Activated T-helper 17 cell treated with anti-CD3 and anti-CD28 coated beads, Interleukin-2, amount 50 U/mL, for 72 hours (primary cell): ENCODE measurements at regions not wholly inside any gene's neighbourhood (a gene's known extent, or its start where the extent isn't known, plus 50 kb on each side); places are given as distances from the start of the nearest gene placed in this dataset.

Experiments
- ATAC-seq: fragments of 150-1000 bp; cut with Tn5 transposase; replicated peaks from 2 replicates; pipeline ENCODE4 v1.10.0; 2021; ENCODE audit warnings: mild to moderate bottlenecking, moderate library complexity
- H3K27ac Mint-ChIP-seq: one replicate; pipeline ENCODE4 v1.8.0; 2022; ENCODE audit warnings: mixed read lengths
- H3K27me3 Mint-ChIP-seq: one replicate; pipeline ENCODE4 v1.8.0; 2022; ENCODE audit warnings: mixed read lengths
- H3K36me3 Mint-ChIP-seq: one replicate; pipeline ENCODE4 v1.8.0; 2022; ENCODE audit warnings: low read depth, mild to moderate bottlenecking, mixed read lengths
- H3K4me1 Mint-ChIP-seq: one replicate; pipeline ENCODE4 v1.8.0; 2022; ENCODE audit warnings: mixed read lengths
- H3K4me3 Mint-ChIP-seq: one replicate; pipeline ENCODE4 v1.8.0; 2022; ENCODE audit warnings: mild to moderate bottlenecking, mixed read lengths
- H3K9me3 Mint-ChIP-seq: one replicate; pipeline ENCODE4 v1.8.0; 2022; ENCODE audit warnings: mixed read lengths

GRCh38 chr4:27360131-27360530 lies 499.5 kb downstream of the STIM2 start:
- Mint-ChIP-seq H3K36me3 (no peaks in the 10 kb centered on the region), H3K9me3 (no peaks in the 10 kb centered on the region), H3K27ac (no peak overlapping the region), H3K4me1 (no peaks in the 10 kb centered on the region), H3K4me3 (no peak overlapping the region), H3K27me3 (no peaks in the 10 kb centered on the region)
- ATAC-seq: no peak

DNA sequence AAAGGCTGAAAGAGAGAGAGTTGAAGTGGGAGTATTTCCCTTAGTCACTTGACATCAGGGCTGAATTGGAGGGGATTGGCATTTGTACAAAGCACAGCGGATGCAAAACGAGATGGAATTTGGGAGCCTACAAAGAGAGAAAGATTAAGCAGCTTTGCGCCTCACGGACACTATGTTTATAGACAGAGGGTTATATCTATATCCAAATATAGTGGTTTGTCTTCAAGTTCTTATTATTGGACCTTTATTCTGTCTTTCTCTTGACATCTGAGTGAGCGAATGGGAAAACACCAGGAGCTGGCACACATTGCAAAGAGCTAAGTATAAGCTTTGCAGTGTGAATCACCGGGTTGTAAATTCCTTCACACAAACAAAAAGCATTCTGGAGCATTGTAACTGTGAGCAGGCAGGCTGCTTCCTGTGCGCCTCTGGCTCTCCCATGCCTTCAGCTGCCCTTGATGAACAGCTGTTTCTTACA lies 500.2 kb downstream of the STIM2 start:
- Mint-ChIP-seq H3K9me3 (no peaks in the 10 kb centered on the region), H3K27me3 (no peaks in the 10 kb centered on the region), H3K27ac (no peak overlapping the region), H3K4me1 (no peaks in the 10 kb centered on the region), H3K4me3 (no peak overlapping the region), H3K36me3 (no peaks in the 10 kb centered on the region)
- no peak for ATAC-seq

DNA sequence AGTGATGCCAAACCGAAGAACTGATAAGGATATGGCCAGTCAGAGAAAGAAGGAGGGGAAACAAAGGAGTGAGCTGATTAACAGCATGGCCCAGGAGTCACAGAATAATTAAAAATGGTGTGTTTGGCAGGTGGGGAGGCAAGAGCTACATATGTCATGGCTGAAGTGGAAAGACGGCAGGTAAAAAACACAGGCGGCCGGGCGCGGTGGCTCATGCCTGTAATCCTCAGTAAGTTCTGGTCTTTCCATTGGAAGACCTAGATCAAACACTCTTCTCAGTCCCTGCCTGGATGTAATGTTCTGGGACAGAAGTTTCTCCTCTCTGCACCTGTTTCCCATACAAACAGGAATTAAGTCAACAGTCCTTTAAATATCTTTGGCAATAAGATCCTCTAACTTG lies 503.9 kb downstream of the STIM2 start:
- no peaks in the 10 kb centered on the region for H3K27me3 Mint-ChIP-seq
- H3K36me3 Mint-ChIP-seq: no peaks in the 10 kb centered on the region
- no peak overlapping the region for H3K27ac Mint-ChIP-seq
- no peak overlapping the region for H3K4me3 Mint-ChIP-seq
- no peak for ATAC-seq
- no peaks in the 10 kb centered on the region for H3K4me1 Mint-ChIP-seq
- no peaks in the 10 kb centered on the region for H3K9me3 Mint-ChIP-seq

DNA sequence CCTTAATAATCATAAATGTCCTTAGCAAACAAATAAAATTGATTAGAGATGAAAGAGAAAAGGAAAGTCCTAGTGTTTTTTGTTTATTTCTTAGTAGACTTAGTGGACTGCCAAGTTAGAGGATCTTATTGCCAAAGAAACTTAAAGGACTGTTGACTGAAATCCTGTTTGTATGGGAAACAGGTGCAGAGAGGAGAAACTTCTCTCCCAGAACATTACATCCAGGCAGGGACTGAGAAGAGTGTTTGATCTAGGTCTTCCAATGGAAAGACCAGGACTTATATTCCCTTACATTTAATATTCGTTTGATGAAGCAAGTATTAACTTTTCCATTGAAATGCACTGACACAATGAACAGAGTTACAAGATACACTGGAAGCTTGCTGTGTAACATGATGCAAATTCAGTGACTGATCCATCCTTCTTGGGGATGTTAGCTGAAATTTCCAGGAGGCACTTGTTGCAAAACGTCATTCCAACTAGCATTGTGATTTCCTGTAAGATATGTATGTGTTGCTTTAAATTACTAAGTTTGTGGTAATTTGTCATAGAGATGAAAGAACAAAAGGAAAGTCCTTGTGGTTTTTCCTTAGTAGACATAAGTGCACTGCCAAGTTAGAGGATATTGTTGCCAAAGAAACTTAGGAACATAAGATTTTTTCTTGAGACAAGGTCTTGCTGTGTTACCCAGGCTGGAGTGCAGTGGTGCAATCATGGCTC lies 505.6 kb downstream of the STIM2 start:
- Mint-ChIP-seq H3K27ac (no peak overlapping the region), H3K4me3 (no peak overlapping the region), H3K9me3 (no peaks in the 10 kb centered on the region), H3K4me1 (no peaks in the 10 kb centered on the region), H3K36me3 (no peaks in the 10 kb centered on the region), H3K27me3 (no peaks in the 10 kb centered on the region)
- ATAC-seq: no peak

- Mint-ChIP-seq H3K4me1 (no peaks in the 10 kb centered on the region), H3K27me3 (no peaks in the 10 kb centered on the region), H3K27ac (no peak overlapping the region), H3K9me3 (no peaks in the 10 kb centered on the region), H3K36me3 (no peaks in the 10 kb centered on the region), H3K4me3 (no peak overlapping the region)
- no peak for ATAC-seq
Observed at GRCh38 chr4:27368781-27369180, 508.1 kb downstream of the STIM2 start.

- Mint-ChIP-seq H3K36me3 (no peaks in the 10 kb centered on the region), H3K9me3 (no peaks in the 10 kb centered on the region), H3K27me3 (no peaks in the 10 kb centered on the region), H3K4me3 (no peak overlapping the region), H3K4me1 (no peaks in the 10 kb centered on the region), H3K27ac (no peak overlapping the region)
- no peak for ATAC-seq
Observed at GRCh38 chr4:27381815-27382214, 521.2 kb downstream of the STIM2 start.

DNA sequence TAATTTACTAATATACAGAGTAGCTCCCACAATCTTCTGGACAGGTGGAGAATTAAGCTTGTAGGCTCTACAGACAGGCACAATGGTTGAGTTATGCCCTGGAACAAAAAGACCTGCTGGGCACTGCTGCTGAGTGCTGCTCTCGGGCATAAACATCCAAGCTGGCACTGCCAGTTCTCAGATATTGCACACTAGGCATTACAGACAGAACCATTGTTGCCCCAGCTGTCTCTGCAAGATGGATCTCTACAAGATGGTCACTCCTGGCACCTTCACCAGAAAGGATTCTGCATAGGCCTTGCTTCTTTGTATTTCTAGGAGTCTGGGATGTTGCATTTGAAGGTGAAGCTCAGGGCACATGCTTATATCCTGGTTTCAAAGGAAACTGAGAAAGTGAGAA lies 527.1 kb downstream of the STIM2 start:
- no peaks in the 10 kb centered on the region for H3K36me3 Mint-ChIP-seq
- H3K9me3 Mint-ChIP-seq: peaks cover 4% of the 10 kb centered on the region
- no peaks in the 10 kb centered on the region for H3K4me1 Mint-ChIP-seq

DNA sequence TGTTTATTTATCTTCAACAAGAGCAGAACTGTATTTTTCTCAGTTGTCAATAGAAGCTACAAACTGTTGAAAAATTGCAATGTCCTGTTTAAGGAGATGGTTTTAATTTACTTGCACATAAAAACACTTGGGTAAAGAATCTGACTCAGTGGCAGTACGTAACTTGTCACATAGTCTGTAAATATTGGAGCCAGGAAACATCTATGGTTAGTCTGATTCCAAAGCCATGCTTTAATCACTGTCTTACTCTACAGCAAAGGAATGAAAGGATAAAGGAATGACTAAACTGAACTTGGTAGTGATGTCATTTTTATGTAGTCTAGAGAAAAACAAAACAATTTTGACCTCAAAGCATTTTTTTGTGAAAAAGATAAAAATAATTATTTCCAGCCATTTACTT lies 537.2 kb downstream of the STIM2 start:
- ATAC-seq: no peak
- Mint-ChIP-seq H3K27ac (no peak overlapping the region), H3K27me3 (no peaks in the 10 kb centered on the region), H3K36me3 (no peaks in the 10 kb centered on the region), H3K4me3 (no peak overlapping the region), H3K9me3 (peaks cover 12% of the 10 kb centered on the region), H3K4me1 (no peaks in the 10 kb centered on the region)

More for the DNA sequence above, 527.1 kb downstream of the STIM2 start:
- no peak overlapping the region for H3K4me3 Mint-ChIP-seq
- no peak overlapping the region for H3K27ac Mint-ChIP-seq
- no peak for ATAC-seq
- H3K27me3 Mint-ChIP-seq: no peaks in the 10 kb centered on the region

DNA sequence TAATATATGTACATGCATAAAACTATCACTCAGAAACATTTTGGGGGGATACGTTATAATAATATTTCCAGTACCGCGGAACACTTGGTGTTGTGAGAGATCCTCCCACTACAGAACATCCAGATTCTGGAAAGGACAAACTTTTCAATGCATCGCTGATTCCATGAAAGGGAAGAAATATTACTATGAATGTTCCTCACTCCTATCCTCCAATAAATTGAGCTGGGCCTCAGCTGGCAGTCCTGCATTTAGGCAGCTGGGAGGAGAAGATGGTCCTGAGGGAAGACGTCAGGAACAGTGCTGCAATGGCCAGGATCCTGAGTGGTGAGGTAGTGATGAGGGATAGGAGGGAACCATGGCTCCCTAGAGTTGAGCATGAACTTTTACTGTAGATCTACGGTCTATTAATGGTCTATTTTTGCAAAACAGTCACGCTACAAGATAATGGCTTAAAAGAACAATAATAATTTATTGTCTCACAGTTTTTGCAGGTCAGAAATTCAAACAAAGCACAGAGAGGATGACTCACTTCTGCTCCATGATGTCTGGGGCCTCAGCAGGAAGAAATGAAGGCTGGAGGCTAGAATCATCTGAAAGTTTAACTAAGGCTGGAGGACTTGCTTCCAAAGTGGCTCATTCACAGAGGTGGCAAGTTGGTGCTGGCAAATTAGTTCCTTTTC lies 538.1 kb downstream of the STIM2 start:
- Mint-ChIP-seq H3K27me3 (no peaks in the 10 kb centered on the region), H3K4me1 (no peaks in the 10 kb centered on the region), H3K4me3 (no peak overlapping the region), H3K36me3 (no peaks in the 10 kb centered on the region), H3K9me3 (peaks cover 12% of the 10 kb centered on the region), H3K27ac (no peak overlapping the region)
- no peak for ATAC-seq

DNA sequence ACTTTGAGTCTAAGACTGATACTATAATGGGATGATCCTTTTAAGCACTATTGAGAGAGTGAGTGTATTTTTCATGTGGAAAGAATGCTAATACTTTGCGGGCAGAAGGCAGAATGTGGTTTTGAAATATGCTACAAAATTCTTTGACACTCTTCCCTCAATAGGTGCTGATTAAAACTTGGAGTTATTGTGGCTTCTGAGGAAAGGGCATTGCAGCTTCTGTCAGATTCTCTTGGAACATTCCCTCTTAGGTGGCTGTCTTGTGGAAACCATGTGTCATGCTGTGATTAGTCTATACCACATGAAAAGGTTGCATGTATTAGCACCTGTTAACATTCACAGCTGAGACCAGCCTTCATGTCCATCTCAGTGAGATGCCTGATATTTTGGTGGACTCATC lies 547.0 kb downstream of the STIM2 start:
- H3K4me1 Mint-ChIP-seq: no peaks in the 10 kb centered on the region
- ATAC-seq: no peak
- H3K27ac Mint-ChIP-seq: no peak overlapping the region
- H3K36me3 Mint-ChIP-seq: no peaks in the 10 kb centered on the region
- peaks cover 21% of the 10 kb centered on the region for H3K9me3 Mint-ChIP-seq
- no peaks in the 10 kb centered on the region for H3K27me3 Mint-ChIP-seq
- no peak overlapping the region for H3K4me3 Mint-ChIP-seq

- Mint-ChIP-seq H3K4me3 (no peak overlapping the region), H3K27ac (no peak overlapping the region), H3K4me1 (no peaks in the 10 kb centered on the region), H3K36me3 (no peaks in the 10 kb centered on the region), H3K9me3 (peaks cover 14% of the 10 kb centered on the region), H3K27me3 (no peaks in the 10 kb centered on the region)
- no peak for ATAC-seq
Observed at GRCh38 chr4:27412613-27413012, 552.0 kb downstream of the STIM2 start.

GRCh38 chr4:27414887-27415731 lies 554.5 kb downstream of the STIM2 start:
- Mint-ChIP-seq H3K27ac (no peak overlapping the region), H3K36me3 (no peaks in the 10 kb centered on the region), H3K9me3 (peaks cover 9% of the 10 kb centered on the region), H3K4me3 (no peak overlapping the region), H3K4me1 (no peaks in the 10 kb centered on the region), H3K27me3 (no peaks in the 10 kb centered on the region)
- no peak for ATAC-seq

- no peak overlapping the region for H3K4me3 Mint-ChIP-seq
- H3K9me3 Mint-ChIP-seq: peaks cover 4% of the 10 kb centered on the region
- H3K27me3 Mint-ChIP-seq: no peaks in the 10 kb centered on the region
- no peak for ATAC-seq
- H3K27ac Mint-ChIP-seq: no peak overlapping the region
- H3K36me3 Mint-ChIP-seq: no peaks in the 10 kb centered on the region
- H3K4me1 Mint-ChIP-seq: no peaks in the 10 kb centered on the region
Observed at GRCh38 chr4:27428661-27429060, 568.0 kb downstream of the STIM2 start.

- Mint-ChIP-seq H3K4me1 (no peaks in the 10 kb centered on the region), H3K4me3 (no peak overlapping the region), H3K9me3 (peaks cover 8% of the 10 kb centered on the region), H3K36me3 (no peaks in the 10 kb centered on the region), H3K27ac (no peak overlapping the region), H3K27me3 (no peaks in the 10 kb centered on the region)
- ATAC-seq: no peak
Observed at GRCh38 chr4:27429364-27429871, 568.8 kb downstream of the STIM2 start.
